IMR-90 (cell line): ENCODE measurements at regions not wholly inside any gene's neighbourhood (a gene's known extent, or its start where the extent isn't known, plus 50 kb on each side); places are given as distances from the start of the nearest gene placed in this dataset.

Source experiments
- CEBPB ChIP-seq: IDR thresholded peaks from 2 replicates; pipeline ENCODE4 v1.6.1; 2012; ENCODE audit warnings: low read depth, low read length, improper control_type of control experiment
- CHD1 ChIP-seq: IDR thresholded peaks from 2 replicates; pipeline ENCODE4 v1.6.1; 2012; ENCODE audit warnings: low read depth, low read length, improper control_type of control experiment
- CTCF ChIP-seq: conservative IDR thresholded peaks from 2 replicates; pipeline ENCODE4 v1.5.1; 2012; ENCODE audit warnings: mild to moderate bottlenecking, low read depth, low read length, improper control_type of control experiment
- MAZ ChIP-seq: IDR thresholded peaks from 2 replicates; pipeline ENCODE4 v1.6.1; 2012; ENCODE audit warnings: low read depth, mild to moderate bottlenecking, low read length, improper control_type of control experiment, moderate library complexity, borderline replicate concordance
- MXI1 ChIP-seq: IDR thresholded peaks from 2 replicates; pipeline ENCODE4 v1.6.1; 2012; ENCODE audit warnings: low read depth, mild to moderate bottlenecking, low read length, moderate library complexity, borderline replicate concordance
- POLR2A ChIP-seq: IDR thresholded peaks from 2 replicates; pipeline ENCODE4 v1.6.1; 2012; ENCODE audit warnings: mild to moderate bottlenecking, low read depth, low read length
- RAD21 ChIP-seq: IDR thresholded peaks from 2 replicates; pipeline ENCODE4 v1.6.1; 2012; ENCODE audit warnings: low read length, improper control_type of control experiment
- RFX5 ChIP-seq: IDR thresholded peaks from 2 replicates; pipeline ENCODE4 v1.8.0; 2012; ENCODE audit warnings: low read depth, mild to moderate bottlenecking, low read length, moderate library complexity
- SMC3 ChIP-seq: fragments of 150-350 bp; IDR thresholded peaks from 2 replicates; pipeline ENCODE4 v1.6.1; 2016; ENCODE audit warnings: low read depth, mild to moderate bottlenecking, antibody characterized with exemption, low read length, moderate library complexity
- USF2 ChIP-seq: fragments of 150-350 bp; IDR thresholded peaks from 2 replicates; pipeline ENCODE4 v1.6.1; 2017; ENCODE audit warnings: mild to moderate bottlenecking, antibody characterized with exemption, low read length, low read depth

- TF ChIP-seq CTCF (no peak), RAD21 (no peak), POLR2A (no peak), SMC3 (no peak), RFX5 (no peak), CEBPB (no peak), MAZ (no peak), USF2 (no peak), CHD1 (no peak), MXI1 (no peak)
These were observed 234.3 kb downstream of the ETAA1 start for GRCh38 chr2:67631483-67631882.
